H1 (cell line): ENCODE measurements at regions not wholly inside any gene's neighbourhood (a gene's known extent, or its start where the extent isn't known, plus 50 kb on each side); places are given as distances from the start of the nearest gene placed in this dataset.

Experiments
- CHD1 ChIP-seq: IDR thresholded peaks from 2 replicates; pipeline ENCODE4 v1.6.1; 2012; ENCODE audit warnings: low read depth, low read length, improper control_type of control experiment
- CHD7 ChIP-seq: fragments of 300-600 bp; sonication (generic); IDR thresholded peaks from 2 replicates; pipeline ENCODE4 v1.7.1; 2012; ENCODE audit warnings: low read length, moderate library complexity, mild to moderate bottlenecking, inconsistent platforms; ENCODE audit not compliant: insufficient replicate concordance
- RNF2 ChIP-seq: fragments of 200-900, 300-1000 bp; sonication (generic); IDR thresholded peaks from 2 replicates; pipeline ENCODE4 v1.7.1; 2016; ENCODE audit warnings: borderline replicate concordance, low read depth, mild to moderate bottlenecking, antibody characterized with exemption, low read length; ENCODE audit not compliant: poor library complexity, severe bottlenecking; ENCODE audit errors: missing control alignments
- SP2 ChIP-seq: IDR thresholded peaks from 2 replicates; pipeline ENCODE4 v1.6.1; 2012; ENCODE audit warnings: mild to moderate bottlenecking, low read length, inconsistent platforms
- TBP ChIP-seq: IDR thresholded peaks from 2 replicates; pipeline ENCODE4 v1.6.1; 2011; ENCODE audit warnings: low read depth, low read length, improper control_type of control experiment
- TEAD4 ChIP-seq: IDR thresholded peaks from 2 replicates; pipeline ENCODE4 v1.6.1; 2012; ENCODE audit warnings: low read depth, low read length, inconsistent platforms, mixed read lengths

GRCh38 chr5:125847561-125847960 is 575.6 kb upstream of the GRAMD2B start (continued):
- TF ChIP-seq CHD7 (no peak), TEAD4 (no peak), SP2 (no peak), CHD1 (no peak), TBP (no peak), RNF2 (no peak)
- TF ChIP-seq, all 59 proteins: peak for 0
